ENCODE measurements at regions not wholly inside any gene's neighbourhood (a gene's known extent, or its start where the extent isn't known, plus 50 kb on each side); places are given as distances from the start of the nearest gene placed in this dataset.

GRCh38 chr16:59699786-59700185 lies 965.7 kb upstream of the GOT2 start:
- intact Hi-C loops (cut with micrococcal nuclease) = no loop called here
- H3K4me3 ChIP-seq (ENCODE audit: low read length in 2 of 2) = no peak overlapping the region
- no peaks in the 10 kb centered on the region for H3K36me3 Mint-ChIP-seq
- no peaks in the 10 kb centered on the region for H3K27me3 ChIP-seq (ENCODE audit: insufficient read depth, low read length)
- H3K36me3 ChIP-seq (ENCODE audit: insufficient read depth, low read length) = no peaks in the 10 kb centered on the region
- CTCF ChIA-PET (ENCODE audit: partially characterized antibody) = no interaction called here
- no peaks in the 10 kb centered on the region for H3K4me1 Mint-ChIP-seq
- no peak for DNase-seq
- POLR2A ChIA-PET (ENCODE audit: partially characterized antibody) = no interaction called here
- no peak overlapping the region for H3K27ac ChIP-seq (ENCODE audit: low read depth, low read length)
- no peak overlapping the region for H3K4me3 Mint-ChIP-seq
- peaks cover 2 to 24% (median 13%) of the 10 kb centered on the region in 8 donors for H3K9me3 Mint-ChIP-seq
- H3K4me1 ChIP-seq (ENCODE audit: insufficient read depth, low read length) = no peaks in the 10 kb centered on the region
- H3K27ac Mint-ChIP-seq = no peak overlapping the region
- peaks cover 0 to 5% of the 10 kb centered on the region in 2 donors for H3K9me3 ChIP-seq (ENCODE audit: control insufficient read depth in 1 of 2, low read length in 2 of 2)
- no peaks in the 10 kb centered on the region for H3K27me3 Mint-ChIP-seq

- intact Hi-C loops (cut with micrococcal nuclease) = no loop called here
- Histone ChIP-seq H3K27me3 (ENCODE audit: insufficient read depth, low read length) (no peaks in the 10 kb centered on the region), H3K4me3 (ENCODE audit: low read length in 2 of 2) (no peak overlapping the region), H3K27ac (ENCODE audit: low read depth, low read length) (no peak overlapping the region), H3K9me3 (ENCODE audit: control insufficient read depth in 1 of 2, low read length in 2 of 2) (peaks cover 0 to 5% of the 10 kb centered on the region in 2 donors), H3K36me3 (ENCODE audit: insufficient read depth, low read length) (no peaks in the 10 kb centered on the region), H3K4me1 (ENCODE audit: insufficient read depth, low read length) (no peaks in the 10 kb centered on the region)
- H3K4me3 Mint-ChIP-seq = no peak overlapping the region
- H3K36me3 Mint-ChIP-seq = no peaks in the 10 kb centered on the region
- no peaks in the 10 kb centered on the region for H3K4me1 Mint-ChIP-seq
- no peak overlapping the region for H3K27ac Mint-ChIP-seq
- ChIA-PET POLR2A (ENCODE audit: partially characterized antibody) (no interaction called here), CTCF (ENCODE audit: partially characterized antibody) (no interaction called here)
- no peaks in the 10 kb centered on the region for H3K27me3 Mint-ChIP-seq
- H3K9me3 Mint-ChIP-seq = peaks cover 2 to 24% (median 16%) of the 10 kb centered on the region in 8 donors
- DNase-seq = no peak
These were observed 964.4 kb upstream of the GOT2 start for GRCh38 chr16:59698346-59699020.

- Mint-ChIP-seq H3K9me3 (peaks cover 2 to 24% (median 15%) of the 10 kb centered on the region in 8 donors), H3K36me3 (no peaks in the 10 kb centered on the region), H3K27me3 (no peaks in the 10 kb centered on the region), H3K4me1 (no peaks in the 10 kb centered on the region), H3K4me3 (no peak overlapping the region), H3K27ac (no peak overlapping the region)
- no peak for DNase-seq
- H3K4me3 ChIP-seq (ENCODE audit: low read length in 2 of 2) = no peak overlapping the region
- peaks cover 0 to 5% of the 10 kb centered on the region in 2 donors for H3K9me3 ChIP-seq (ENCODE audit: control insufficient read depth in 1 of 2, low read length in 2 of 2)
- H3K36me3 ChIP-seq (ENCODE audit: insufficient read depth, low read length) = no peaks in the 10 kb centered on the region
- no peaks in the 10 kb centered on the region for H3K27me3 ChIP-seq (ENCODE audit: insufficient read depth, low read length)
- intact Hi-C loops (cut with micrococcal nuclease) = no loop called here
- POLR2A ChIA-PET (ENCODE audit: partially characterized antibody) = no interaction called here
- no peaks in the 10 kb centered on the region for H3K4me1 ChIP-seq (ENCODE audit: insufficient read depth, low read length)
- CTCF ChIA-PET (ENCODE audit: partially characterized antibody) = no interaction called here
- H3K27ac ChIP-seq (ENCODE audit: low read depth, low read length) = no peak overlapping the region
These were observed 963.6 kb upstream of the GOT2 start for GRCh38 chr16:59697761-59698160.

- Mint-ChIP-seq H3K9me3 (peaks cover 2 to 24% (median 14%) of the 10 kb centered on the region in 8 donors), H3K27ac (no peak overlapping the region), H3K4me1 (no peaks in the 10 kb centered on the region), H3K27me3 (no peaks in the 10 kb centered on the region), H3K36me3 (no peaks in the 10 kb centered on the region), H3K4me3 (no peak overlapping the region)
- H3K27me3 ChIP-seq (ENCODE audit: insufficient read depth, low read length) = no peaks in the 10 kb centered on the region
- H3K4me1 ChIP-seq (ENCODE audit: insufficient read depth, low read length) = no peaks in the 10 kb centered on the region
- DNase-seq = no peak
- H3K36me3 ChIP-seq (ENCODE audit: insufficient read depth, low read length) = no peaks in the 10 kb centered on the region
- intact Hi-C loops (cut with micrococcal nuclease) = no loop called here
- no peak overlapping the region for H3K27ac ChIP-seq (ENCODE audit: low read depth, low read length)
- H3K9me3 ChIP-seq (ENCODE audit: control insufficient read depth in 1 of 2, low read length in 2 of 2) = peaks cover 0 to 5% of the 10 kb centered on the region in 2 donors
- ChIA-PET CTCF (ENCODE audit: partially characterized antibody) (no interaction called here), POLR2A (ENCODE audit: partially characterized antibody) (no interaction called here)
- H3K4me3 ChIP-seq (ENCODE audit: low read length in 2 of 2) = no peak overlapping the region
These were observed 963.1 kb upstream of the GOT2 start for GRCh38 chr16:59697236-59697635.

GRCh38 chr16:59696495-59696894 lies 962.4 kb upstream of the GOT2 start:
- no peaks in the 10 kb centered on the region for H3K4me1 Mint-ChIP-seq
- Histone ChIP-seq H3K36me3 (ENCODE audit: insufficient read depth, low read length) (no peaks in the 10 kb centered on the region), H3K4me1 (ENCODE audit: insufficient read depth, low read length) (no peaks in the 10 kb centered on the region), H3K27ac (ENCODE audit: low read depth, low read length) (no peak overlapping the region), H3K9me3 (ENCODE audit: control insufficient read depth in 1 of 2, low read length in 2 of 2) (peaks cover 0 to 5% of the 10 kb centered on the region in 2 donors), H3K4me3 (ENCODE audit: low read length in 2 of 2) (no peak overlapping the region), H3K27me3 (ENCODE audit: insufficient read depth, low read length) (no peaks in the 10 kb centered on the region)
- no peak for DNase-seq
- no peaks in the 10 kb centered on the region for H3K36me3 Mint-ChIP-seq
- no peak overlapping the region for H3K4me3 Mint-ChIP-seq
- intact Hi-C loops (cut with micrococcal nuclease) = no loop called here
- no peaks in the 10 kb centered on the region for H3K27me3 Mint-ChIP-seq
- CTCF ChIA-PET (ENCODE audit: partially characterized antibody) = no interaction called here
- POLR2A ChIA-PET (ENCODE audit: partially characterized antibody) = no interaction called here
- peaks cover 3 to 26% (median 14%) of the 10 kb centered on the region in 8 donors for H3K9me3 Mint-ChIP-seq
- no peak overlapping the region for H3K27ac Mint-ChIP-seq

GRCh38 chr16:59690216-59690615 lies 956.1 kb upstream of the GOT2 start:
- DNase-seq = no peak
- intact Hi-C loops (cut with micrococcal nuclease) = no loop called here
- Histone ChIP-seq H3K27me3 (ENCODE audit: insufficient read depth, low read length) (no peaks in the 10 kb centered on the region), H3K9me3 (ENCODE audit: control insufficient read depth in 1 of 2, low read length in 2 of 2) (peaks cover 0 to 4% of the 10 kb centered on the region in 2 donors), H3K4me1 (ENCODE audit: insufficient read depth, low read length) (no peaks in the 10 kb centered on the region), H3K27ac (ENCODE audit: low read depth, low read length) (no peak overlapping the region), H3K4me3 (ENCODE audit: low read length in 2 of 2) (no peak overlapping the region), H3K36me3 (ENCODE audit: insufficient read depth, low read length) (no peaks in the 10 kb centered on the region)
- no peaks in the 10 kb centered on the region for H3K27me3 Mint-ChIP-seq
- CTCF ChIA-PET (ENCODE audit: partially characterized antibody) = no interaction called here
- no peak overlapping the region for H3K27ac Mint-ChIP-seq
- H3K9me3 Mint-ChIP-seq = peaks cover 5 to 38% (median 21%) of the 10 kb centered on the region in 8 donors
- POLR2A ChIA-PET (ENCODE audit: partially characterized antibody) = no interaction called here
- no peak overlapping the region for H3K4me3 Mint-ChIP-seq
- no peaks in the 10 kb centered on the region for H3K4me1 Mint-ChIP-seq
- no peaks in the 10 kb centered on the region for H3K36me3 Mint-ChIP-seq

GRCh38 chr16:59688006-59688405 lies 953.9 kb upstream of the GOT2 start:
- H3K4me1 Mint-ChIP-seq = no peaks in the 10 kb centered on the region
- H3K36me3 ChIP-seq (ENCODE audit: insufficient read depth, low read length) = no peaks in the 10 kb centered on the region
- H3K27ac Mint-ChIP-seq = no peak overlapping the region
- POLR2A ChIA-PET (ENCODE audit: partially characterized antibody) = no interaction called here
- no peak overlapping the region for H3K27ac ChIP-seq (ENCODE audit: low read depth, low read length)
- intact Hi-C loops (cut with micrococcal nuclease) = no loop called here
- H3K27me3 ChIP-seq (ENCODE audit: insufficient read depth, low read length) = no peaks in the 10 kb centered on the region
- no peaks in the 10 kb centered on the region for H3K4me1 ChIP-seq (ENCODE audit: insufficient read depth, low read length)
- H3K9me3 Mint-ChIP-seq = peaks cover 6 to 42% (median 23%) of the 10 kb centered on the region in 8 donors
- H3K27me3 Mint-ChIP-seq = no peaks in the 10 kb centered on the region
- no peaks in the 10 kb centered on the region for H3K36me3 Mint-ChIP-seq
- H3K4me3 ChIP-seq (ENCODE audit: low read length in 2 of 2) = no peak overlapping the region
- CTCF ChIA-PET (ENCODE audit: partially characterized antibody) = no interaction called here
- DNase-seq = no peak
- peaks cover 0 to 4% of the 10 kb centered on the region in 2 donors for H3K9me3 ChIP-seq (ENCODE audit: control insufficient read depth in 1 of 2, low read length in 2 of 2)
- H3K4me3 Mint-ChIP-seq = no peak overlapping the region

- Mint-ChIP-seq H3K27me3 (no peaks in the 10 kb centered on the region), H3K4me3 (no peak overlapping the region), H3K4me1 (no peaks in the 10 kb centered on the region), H3K36me3 (no peaks in the 10 kb centered on the region), H3K9me3 (peaks cover 6 to 39% (median 22%) of the 10 kb centered on the region in 8 donors), H3K27ac (no peak overlapping the region)
- no peak for DNase-seq
- CTCF ChIA-PET (ENCODE audit: partially characterized antibody) = no interaction called here
- no peaks in the 10 kb centered on the region for H3K36me3 ChIP-seq (ENCODE audit: insufficient read depth, low read length)
- H3K9me3 ChIP-seq (ENCODE audit: control insufficient read depth in 1 of 2, low read length in 2 of 2) = peaks cover 0 to 4% of the 10 kb centered on the region in 2 donors
- no peaks in the 10 kb centered on the region for H3K4me1 ChIP-seq (ENCODE audit: insufficient read depth, low read length)
- no peak overlapping the region for H3K27ac ChIP-seq (ENCODE audit: low read depth, low read length)
- no peak overlapping the region for H3K4me3 ChIP-seq (ENCODE audit: low read length in 2 of 2)
- H3K27me3 ChIP-seq (ENCODE audit: insufficient read depth, low read length) = no peaks in the 10 kb centered on the region
- intact Hi-C loops (cut with micrococcal nuclease) = no loop called here
- POLR2A ChIA-PET (ENCODE audit: partially characterized antibody) = no interaction called here
These were observed 952.3 kb upstream of the GOT2 start for GRCh38 chr16:59686405-59686804.

All from CD4-positive, alpha-beta memory T cell (primary cell).